ENCODE measurements at regions not wholly inside any gene's neighbourhood (a gene's known extent, or its start where the extent isn't known, plus 50 kb on each side); places are given as distances from the start of the nearest gene placed in this dataset.

DNA sequence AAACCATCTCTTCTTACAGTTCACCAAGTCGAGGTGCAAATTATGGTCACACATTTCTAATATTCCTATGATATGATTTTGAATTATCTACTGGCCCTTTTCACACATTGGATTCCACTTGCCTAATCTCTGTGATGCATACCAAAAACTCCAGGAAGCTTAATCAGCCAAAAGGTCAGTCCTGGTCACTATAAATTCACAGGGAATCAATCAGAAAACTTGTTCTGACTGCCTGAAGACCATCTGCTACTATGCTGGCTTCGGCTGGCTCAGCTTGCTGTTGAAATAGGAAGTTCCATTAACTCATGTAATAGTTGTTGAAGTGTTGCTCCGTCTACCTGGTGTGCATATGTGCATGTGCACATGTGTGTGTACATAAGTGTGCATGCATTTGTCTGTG, 142.8 kb upstream of the FLRT2 start:
- H2AFZ ChIP-seq (ENCODE audit: low read depth, low read length): no peak overlapping the region
- H3K4me3 ChIP-seq (replicated peaks in 1 of 3; ENCODE audit: insufficient read depth in 1 of 3, low read depth in 1 of 3, low read length in 3 of 3): no peak overlapping the region
- TF ChIP-seq, protein P1, sequence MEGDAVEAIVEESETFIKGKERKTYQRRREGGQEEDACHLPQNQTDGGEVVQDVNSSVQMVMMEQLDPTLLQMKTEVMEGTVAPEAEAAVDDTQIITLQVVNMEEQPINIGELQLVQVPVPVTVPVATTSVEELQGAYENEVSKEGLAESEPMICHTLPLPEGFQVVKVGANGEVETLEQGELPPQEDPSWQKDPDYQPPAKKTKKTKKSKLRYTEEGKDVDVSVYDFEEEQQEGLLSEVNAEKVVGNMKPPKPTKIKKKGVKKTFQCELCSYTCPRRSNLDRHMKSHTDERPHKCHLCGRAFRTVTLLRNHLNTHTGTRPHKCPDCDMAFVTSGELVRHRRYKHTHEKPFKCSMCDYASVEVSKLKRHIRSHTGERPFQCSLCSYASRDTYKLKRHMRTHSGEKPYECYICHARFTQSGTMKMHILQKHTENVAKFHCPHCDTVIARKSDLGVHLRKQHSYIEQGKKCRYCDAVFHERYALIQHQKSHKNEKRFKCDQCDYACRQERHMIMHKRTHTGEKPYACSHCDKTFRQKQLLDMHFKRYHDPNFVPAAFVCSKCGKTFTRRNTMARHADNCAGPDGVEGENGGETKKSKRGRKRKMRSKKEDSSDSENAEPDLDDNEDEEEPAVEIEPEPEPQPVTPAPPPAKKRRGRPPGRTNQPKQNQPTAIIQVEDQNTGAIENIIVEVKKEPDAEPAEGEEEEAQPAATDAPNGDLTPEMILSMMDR (IDR thresholded peaks at IDR 0.05; ENCODE audit: extremely low read depth in 1 of 2, insufficient read depth in 1 of 2, low read depth in 1 of 2, low read length in 2 of 2): no peak
- TF ChIP-seq EZH2 (IDR thresholded peaks at IDR 0.05; ENCODE audit: borderline replicate concordance, low read depth, low read length, severe bottlenecking) (no peak), JUN (IDR thresholded peaks at IDR 0.05; ENCODE audit: borderline replicate concordance, insufficient read depth, insufficient read length, low read depth) (no peak), POLR2A (IDR thresholded peaks at IDR 0.05; ENCODE audit: low read depth, low read length) (no peak), POLR2AphosphoS5 (IDR thresholded peaks at IDR 0.05; ENCODE audit: insufficient read depth, low read depth, low read length) (no peak), GATA2 (IDR thresholded peaks at IDR 0.05; ENCODE audit: insufficient read depth, insufficient read length, low read depth, low read length) (no peak), FOS (IDR thresholded peaks at IDR 0.05; ENCODE audit: borderline replicate concordance, insufficient read depth, low read length) (no peak), MYC (IDR thresholded peaks at IDR 0.05; ENCODE audit: low read depth, low read length) (no peak)
- TF ChIP-seq, protein P2, sequence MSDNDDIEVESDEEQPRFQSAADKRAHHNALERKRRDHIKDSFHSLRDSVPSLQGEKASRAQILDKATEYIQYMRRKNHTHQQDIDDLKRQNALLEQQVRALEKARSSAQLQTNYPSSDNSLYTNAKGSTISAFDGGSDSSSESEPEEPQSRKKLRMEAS (IDR thresholded peaks at IDR 0.05; ENCODE audit: insufficient read depth, insufficient read length): no peak
- BruUV-seq (replicated peaks): no TSS peak
- no peaks in the 10 kb centered on the region for H3K27me3 ChIP-seq (ENCODE audit: control insufficient read depth in 2 of 2, insufficient read depth in 2 of 2, low read length in 2 of 2)
- ChIA-PET CTCF (no interaction called here), POLR2A (no interaction called here)
- dilution Hi-C loops (cut with MboI; ENCODE audit: extremely low pct_ligation_motif_present, low sequenced_read_pairs) (no loop called here), intact Hi-C loops (cut with micrococcal nuclease) (no loop called here)
- no peak overlapping the region for H3K27ac ChIP-seq (ENCODE audit: insufficient read depth, low read depth, low read length)
- no peak overlapping the region for H3K9ac ChIP-seq (replicated peaks; ENCODE audit: extremely low read depth, insufficient read depth, low read length)
- H3K4me1 ChIP-seq (ENCODE audit: control insufficient read depth, extremely low read depth, insufficient read depth, low read length): no peaks in the 10 kb centered on the region
- peak; percentile 6 for DNase-seq (ENCODE audit: low read depth, low spot score)
- H3K36me3 ChIP-seq (ENCODE audit: control insufficient read depth in 2 of 2, extremely low read depth in 1 of 2, insufficient read depth in 2 of 2, low read length in 2 of 2): no peaks in the 10 kb centered on the region
- no peaks in the 10 kb centered on the region for H3K79me2 ChIP-seq (ENCODE audit: control insufficient read depth, insufficient read depth, low read length)
- H3K9me1 ChIP-seq (replicated peaks; ENCODE audit: control insufficient read depth, extremely low read depth, insufficient read depth, low read length): no peaks in the 10 kb centered on the region
- no peak overlapping the region for H3K4me2 ChIP-seq (ENCODE audit: insufficient read depth, low read length)
- FAIRE-seq: no peak
- H4K20me1 ChIP-seq (replicated peaks; ENCODE audit: control insufficient read depth, extremely low read depth, insufficient read depth, low read length): no peaks in the 10 kb centered on the region
- no peaks in the 10 kb centered on the region for H3K9me3 ChIP-seq (replicated peaks; ENCODE audit: control insufficient read depth, insufficient read depth, low read length)
